ENCODE measurements at regions not wholly inside any gene's neighbourhood (a gene's known extent, or its start where the extent isn't known, plus 50 kb on each side); places are given as distances from the start of the nearest gene placed in this dataset.
A peak's percentile ranks its signal among the peaks of the same experiment; 100 is the strongest.
"Not testable (repeated sequence)": the region's sequence is repeated elsewhere in the genome, so short reads cannot be mapped to it uniquely, and the experiment has no call there.

GRCh38 chr14:89537911-89538310, 120.9 kb upstream of the FOXN3 start:
- DNase-seq (ENCODE audit: low spot score) (no peak), ATAC-seq (no peak)

GRCh38 chr14:89534902-89535685, 118.1 kb upstream of the FOXN3 start:
- DNase-seq (ENCODE audit: low spot score) (no peak), ATAC-seq (no peak)

GRCh38 chr14:89533766-89534165, 116.7 kb upstream of the FOXN3 start:
- ATAC-seq (no peak), DNase-seq (ENCODE audit: low spot score) (no peak)

GRCh38 chr14:89533136-89533535, 116.1 kb upstream of the FOXN3 start:
- no peak for DNase-seq (ENCODE audit: low spot score)
- ATAC-seq, result no peak

GRCh38 chr14:89531661-89532335, 114.8 kb upstream of the FOXN3 start:
- ATAC-seq (peak; percentile 27), DNase-seq (ENCODE audit: low spot score) (no peak)

GRCh38 chr14:89524990-89525667, 108.1 kb upstream of the FOXN3 start:
- ATAC-seq (no peak), DNase-seq (ENCODE audit: low spot score) (no peak)

- DNase-seq (ENCODE audit: low spot score) (no peak), ATAC-seq (no peak)
These were observed 107.4 kb upstream of the FOXN3 start for GRCh38 chr14:89524412-89524811.

- ATAC-seq, result no peak
- no peak for DNase-seq (ENCODE audit: low spot score)
These were observed 105.0 kb upstream of the FOXN3 start for GRCh38 chr14:89521988-89522387.

- DNase-seq (ENCODE audit: low spot score), result no peak
- no peak for ATAC-seq
These were observed 102.0 kb upstream of the FOXN3 start for GRCh38 chr14:89519040-89519439.

GRCh38 chr14:89516173-89516572, 99.1 kb upstream of the FOXN3 start:
- DNase-seq (ENCODE audit: low spot score), result no peak
- no peak for ATAC-seq

GRCh38 chr14:89514601-89515000, 97.6 kb upstream of the FOXN3 start:
- no peak for ATAC-seq
- no peak for DNase-seq (ENCODE audit: low spot score)

- DNase-seq (ENCODE audit: low spot score) (no peak), ATAC-seq (no peak)
These were observed 92.9 kb upstream of the FOXN3 start for GRCh38 chr14:89509891-89510290.

- ATAC-seq (no peak), DNase-seq (ENCODE audit: low spot score) (no peak)
These were observed 91.8 kb upstream of the FOXN3 start for GRCh38 chr14:89508863-89509262.

GRCh38 chr14:89507926-89508460, 91.0 kb upstream of the FOXN3 start:
- DNase-seq (ENCODE audit: low spot score) (no peak), ATAC-seq (peak; percentile 40)

GRCh38 chr14:89507521-89507920, 90.5 kb upstream of the FOXN3 start:
- ATAC-seq (peak; percentile 70), DNase-seq (ENCODE audit: low spot score) (no peak)

GRCh38 chr14:89506891-89507452, 89.9 kb upstream of the FOXN3 start:
- not testable (repeated sequence) for ATAC-seq; DNase-seq (ENCODE audit: low spot score)

- no peak for ATAC-seq
- no peak for DNase-seq (ENCODE audit: low spot score)
These were observed 87.7 kb upstream of the FOXN3 start for GRCh38 chr14:89504602-89505313.

- no peak for DNase-seq (ENCODE audit: low spot score)
- no peak for ATAC-seq
These were observed 87.1 kb upstream of the FOXN3 start for GRCh38 chr14:89504091-89504490.

- DNase-seq (ENCODE audit: low spot score) (peak; percentile 31), ATAC-seq (no peak)
These were observed 86.5 kb upstream of the FOXN3 start for GRCh38 chr14:89503431-89503996.

GRCh38 chr14:89502966-89503365, 85.9 kb upstream of the FOXN3 start:
- no peak for ATAC-seq
- no peak for DNase-seq (ENCODE audit: low spot score)

Data from left lobe of liver (tissue), 2 donors.